ENCODE measurements at regions not wholly inside any gene's neighbourhood (a gene's known extent, or its start where the extent isn't known, plus 50 kb on each side); places are given as distances from the start of the nearest gene placed in this dataset.

DNA sequence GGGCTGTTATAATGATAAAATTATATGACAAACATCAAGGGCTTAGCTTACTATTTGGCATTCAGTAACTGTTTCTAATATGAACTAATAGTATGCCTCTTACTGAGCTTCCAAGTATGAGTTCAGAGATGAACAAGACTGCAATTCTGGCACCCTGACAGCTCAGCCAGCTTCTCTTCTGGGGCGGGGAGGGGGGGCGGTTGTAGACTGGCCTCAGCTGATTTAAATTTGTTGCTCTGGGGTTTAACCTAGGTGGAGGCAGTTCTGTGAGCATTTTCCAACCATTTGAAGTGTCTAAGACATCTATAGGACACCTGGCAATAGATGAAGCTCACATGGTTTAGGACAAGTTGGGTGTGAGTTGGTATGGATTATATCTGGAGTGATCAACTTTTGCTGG is 401.9 kb downstream of the QKI start:
- no peak overlapping the region for H3K4me3 ChIP-seq (ENCODE audit: insufficient read depth, low read length, poor library complexity, severe bottlenecking)
- no peak overlapping the region for H2AFZ ChIP-seq (ENCODE audit: low read depth, low read length, severe bottlenecking)
- no peaks in the 10 kb centered on the region for H4K20me1 ChIP-seq (ENCODE audit: low read depth, low read length)
- TF ChIP-seq EZH2phosphoT487 (conservative IDR thresholded peaks at IDR 0.05; ENCODE audit: low read length) (no peak), CTCF (IDR thresholded peaks at IDR 0.05; ENCODE audit: insufficient read depth, low read length, poor library complexity, severe bottlenecking) (no peak)
- no peak overlapping the region for H3K4me2 ChIP-seq (ENCODE audit: low read depth, low read length, poor library complexity, severe bottlenecking)
- H3K27ac ChIP-seq (ENCODE audit: low read depth, low read length): no peak overlapping the region
- no peaks in the 10 kb centered on the region for H3K36me3 ChIP-seq (ENCODE audit: low read length)
- H3K27me3 ChIP-seq (ENCODE audit: low read length): no peaks in the 10 kb centered on the region
- no peak overlapping the region for H3K9ac ChIP-seq (ENCODE audit: low read length)
- no peaks in the 10 kb centered on the region for H3F3A ChIP-seq (ENCODE audit: insufficient read depth)
- H3K9me3 ChIP-seq (ENCODE audit: insufficient read depth, low read length): no peaks in the 10 kb centered on the region
- no peaks in the 10 kb centered on the region for H3K79me2 ChIP-seq (ENCODE audit: insufficient read depth, low read length)
- H3K9me2 ChIP-seq (replicated peaks; ENCODE audit: insufficient read depth, low read length): no peaks in the 10 kb centered on the region

GRCh38 chr6:163815796-163816195 is 401.3 kb downstream of the QKI start:
- Histone ChIP-seq H3K9me2 (replicated peaks; ENCODE audit: insufficient read depth, low read length) (no peaks in the 10 kb centered on the region), H3K27ac (ENCODE audit: low read depth, low read length) (no peak overlapping the region), H3K9ac (ENCODE audit: low read length) (no peak overlapping the region), H3K79me2 (ENCODE audit: insufficient read depth, low read length) (no peaks in the 10 kb centered on the region), H4K20me1 (ENCODE audit: low read depth, low read length) (no peaks in the 10 kb centered on the region), H3F3A (ENCODE audit: insufficient read depth) (no peaks in the 10 kb centered on the region), H3K4me3 (ENCODE audit: insufficient read depth, low read length, poor library complexity, severe bottlenecking) (no peak overlapping the region), H3K36me3 (ENCODE audit: low read length) (no peaks in the 10 kb centered on the region), H3K4me2 (ENCODE audit: low read depth, low read length, poor library complexity, severe bottlenecking) (no peak overlapping the region), H3K27me3 (ENCODE audit: low read length) (no peaks in the 10 kb centered on the region), H3K9me3 (ENCODE audit: insufficient read depth, low read length) (no peaks in the 10 kb centered on the region), H2AFZ (ENCODE audit: low read depth, low read length, severe bottlenecking) (no peak overlapping the region)
- TF ChIP-seq EZH2phosphoT487 (conservative IDR thresholded peaks at IDR 0.05; ENCODE audit: low read length) (no peak), CTCF (IDR thresholded peaks at IDR 0.05; ENCODE audit: insufficient read depth, low read length, poor library complexity, severe bottlenecking) (no peak)

GRCh38 chr6:163814494-163815364 is 400.2 kb downstream of the QKI start:
- no peak overlapping the region for H3K4me2 ChIP-seq (ENCODE audit: low read depth, low read length, poor library complexity, severe bottlenecking)
- H3K79me2 ChIP-seq (ENCODE audit: insufficient read depth, low read length): no peaks in the 10 kb centered on the region
- H3K9ac ChIP-seq (ENCODE audit: low read length): no peak overlapping the region
- TF ChIP-seq EZH2phosphoT487 (conservative IDR thresholded peaks at IDR 0.05; ENCODE audit: low read length): no peak
- no peak for TF ChIP-seq CTCF (IDR thresholded peaks at IDR 0.05; ENCODE audit: insufficient read depth, low read length, poor library complexity, severe bottlenecking)
- H3K9me3 ChIP-seq (ENCODE audit: insufficient read depth, low read length): no peaks in the 10 kb centered on the region
- no peaks in the 10 kb centered on the region for H3F3A ChIP-seq (ENCODE audit: insufficient read depth)
- H3K36me3 ChIP-seq (ENCODE audit: low read length): no peaks in the 10 kb centered on the region
- H3K27me3 ChIP-seq (ENCODE audit: low read length): no peaks in the 10 kb centered on the region
- no peak overlapping the region for H2AFZ ChIP-seq (ENCODE audit: low read depth, low read length, severe bottlenecking)
- no peak overlapping the region for H3K27ac ChIP-seq (ENCODE audit: low read depth, low read length)
- no peaks in the 10 kb centered on the region for H3K9me2 ChIP-seq (replicated peaks; ENCODE audit: insufficient read depth, low read length)
- H4K20me1 ChIP-seq (ENCODE audit: low read depth, low read length): no peaks in the 10 kb centered on the region
- no peak overlapping the region for H3K4me3 ChIP-seq (ENCODE audit: insufficient read depth, low read length, poor library complexity, severe bottlenecking)
